AG09319 (cell line): ENCODE measurements at regions not wholly inside any gene's neighbourhood (a gene's known extent, or its start where the extent isn't known, plus 50 kb on each side); places are given as distances from the start of the nearest gene placed in this dataset.

Experiments used
- DNase-seq: peaks from one replicate; pipeline ENCODE4 v3.0.0-alpha.2; 2010; ENCODE audit warnings: low read depth; ENCODE audit errors: extremely low read depth
- TF ChIP-seq, protein P1 (sequence below): IDR thresholded peaks from 2 replicates; pipeline ENCODE4 v1.5.1; 2011; ENCODE audit warnings: low read depth, mild to moderate bottlenecking, inconsistent platforms, low read length, moderate library complexity

DNA sequence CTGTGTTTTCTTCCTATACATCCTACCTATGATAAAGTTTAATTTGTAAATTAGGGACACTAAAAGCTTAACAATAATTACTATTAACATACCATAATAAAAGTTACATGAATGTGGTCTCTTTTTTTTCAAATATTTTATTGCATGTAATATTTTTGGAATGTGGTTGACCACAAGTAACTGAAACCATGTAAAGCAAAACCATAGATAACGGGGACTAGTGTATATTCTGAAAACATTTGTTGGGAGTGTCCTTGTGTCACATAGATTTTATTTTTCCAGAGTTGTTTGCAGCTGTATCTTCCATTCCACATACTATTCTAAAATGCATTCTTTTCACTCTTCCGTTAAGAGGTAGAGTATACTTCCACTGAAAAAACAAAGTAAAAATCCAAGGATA lies 200.4 kb downstream of the KIF18A start:
- DNase-seq = no peak
- TF ChIP-seq, protein P1, sequence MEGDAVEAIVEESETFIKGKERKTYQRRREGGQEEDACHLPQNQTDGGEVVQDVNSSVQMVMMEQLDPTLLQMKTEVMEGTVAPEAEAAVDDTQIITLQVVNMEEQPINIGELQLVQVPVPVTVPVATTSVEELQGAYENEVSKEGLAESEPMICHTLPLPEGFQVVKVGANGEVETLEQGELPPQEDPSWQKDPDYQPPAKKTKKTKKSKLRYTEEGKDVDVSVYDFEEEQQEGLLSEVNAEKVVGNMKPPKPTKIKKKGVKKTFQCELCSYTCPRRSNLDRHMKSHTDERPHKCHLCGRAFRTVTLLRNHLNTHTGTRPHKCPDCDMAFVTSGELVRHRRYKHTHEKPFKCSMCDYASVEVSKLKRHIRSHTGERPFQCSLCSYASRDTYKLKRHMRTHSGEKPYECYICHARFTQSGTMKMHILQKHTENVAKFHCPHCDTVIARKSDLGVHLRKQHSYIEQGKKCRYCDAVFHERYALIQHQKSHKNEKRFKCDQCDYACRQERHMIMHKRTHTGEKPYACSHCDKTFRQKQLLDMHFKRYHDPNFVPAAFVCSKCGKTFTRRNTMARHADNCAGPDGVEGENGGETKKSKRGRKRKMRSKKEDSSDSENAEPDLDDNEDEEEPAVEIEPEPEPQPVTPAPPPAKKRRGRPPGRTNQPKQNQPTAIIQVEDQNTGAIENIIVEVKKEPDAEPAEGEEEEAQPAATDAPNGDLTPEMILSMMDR = no peak

DNA sequence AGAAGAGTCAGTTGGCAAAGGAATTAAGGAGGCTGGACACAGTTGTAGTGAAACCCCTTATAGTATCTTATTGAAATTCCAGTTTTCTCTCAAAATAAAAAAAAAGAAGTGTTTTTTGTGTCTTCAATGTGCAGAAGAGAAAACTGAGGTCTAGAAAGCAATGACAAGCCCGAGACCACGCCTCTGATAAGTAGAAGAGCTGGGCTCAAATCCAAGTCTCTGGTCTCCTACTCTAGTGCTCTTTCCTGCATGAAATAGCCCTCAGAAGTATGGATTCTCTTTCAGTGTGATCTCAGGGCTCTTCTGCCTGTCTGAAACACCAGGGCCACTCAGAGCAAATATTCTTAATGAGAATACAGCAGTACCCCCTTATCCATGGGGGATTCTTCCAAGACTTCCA lies 200.9 kb downstream of the KIF18A start:
- TF ChIP-seq, protein P1 = no peak
- no peak for DNase-seq

DNA sequence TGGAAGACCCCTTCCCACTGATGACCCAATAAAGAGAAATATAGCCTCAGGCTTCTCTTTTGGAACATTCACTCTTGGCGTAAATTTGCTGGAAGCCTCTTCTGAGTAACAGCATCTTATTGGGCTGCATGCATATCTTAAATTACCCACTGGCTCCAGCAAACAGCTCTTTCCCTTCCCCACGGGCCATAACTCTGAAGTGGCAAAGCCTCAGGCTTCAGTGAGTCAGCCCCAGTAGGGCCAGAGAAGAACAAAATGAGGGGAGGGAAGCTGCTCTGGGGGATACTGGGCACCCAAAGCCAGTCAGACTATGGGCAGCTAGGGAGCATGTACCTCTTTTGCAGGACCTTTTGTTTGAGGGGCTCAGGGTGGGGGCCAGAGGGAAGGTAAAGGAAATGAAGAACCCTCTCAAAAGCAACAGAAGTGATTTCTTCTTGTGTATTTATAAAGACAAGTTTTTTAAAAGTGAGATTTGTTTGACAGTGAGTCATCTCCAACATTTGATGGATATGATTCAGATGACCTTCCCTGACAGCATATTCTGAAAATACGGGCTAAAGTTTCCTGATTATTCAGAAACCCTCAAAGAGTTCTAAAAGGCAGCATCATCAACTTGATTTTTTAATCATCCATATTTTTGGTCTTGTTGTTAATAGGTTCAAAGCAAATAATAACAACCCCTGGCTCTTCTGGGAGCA lies 203.4 kb downstream of the KIF18A start:
- TF ChIP-seq, protein P1 = no peak
- no peak for DNase-seq

DNA sequence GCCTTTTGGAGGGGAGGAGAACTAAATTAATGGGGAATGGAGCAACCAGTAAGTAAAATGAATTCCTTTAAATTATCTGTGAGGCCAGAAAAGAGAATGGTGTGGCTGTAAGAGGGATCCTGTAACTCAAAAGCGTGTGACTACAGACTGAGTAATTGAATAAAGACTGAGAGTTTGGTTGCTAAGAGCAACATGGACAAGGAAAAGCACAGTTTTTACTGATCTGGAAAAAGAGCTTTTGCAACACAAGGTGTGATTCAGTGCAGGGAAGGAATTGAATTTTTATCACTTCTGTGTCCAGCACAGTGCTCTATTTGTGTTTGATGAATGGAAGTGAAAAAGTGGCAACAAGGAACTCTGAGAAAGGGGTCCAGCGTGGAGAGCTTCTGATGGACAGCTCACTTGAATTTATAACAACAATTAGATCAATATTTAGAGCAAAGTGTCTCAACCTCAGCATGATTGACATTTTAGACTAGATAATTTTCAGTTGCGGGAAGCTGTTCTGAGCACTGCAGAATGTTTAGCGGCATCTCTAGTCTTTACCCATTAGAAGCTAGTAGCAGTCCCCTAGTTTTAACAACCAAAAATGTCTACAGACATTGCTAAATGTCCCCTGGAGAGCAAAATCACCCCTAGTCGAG lies 202.8 kb upstream of the BDNF start:
- TF ChIP-seq, protein P1 = no peak
- DNase-seq = no peak

DNA sequence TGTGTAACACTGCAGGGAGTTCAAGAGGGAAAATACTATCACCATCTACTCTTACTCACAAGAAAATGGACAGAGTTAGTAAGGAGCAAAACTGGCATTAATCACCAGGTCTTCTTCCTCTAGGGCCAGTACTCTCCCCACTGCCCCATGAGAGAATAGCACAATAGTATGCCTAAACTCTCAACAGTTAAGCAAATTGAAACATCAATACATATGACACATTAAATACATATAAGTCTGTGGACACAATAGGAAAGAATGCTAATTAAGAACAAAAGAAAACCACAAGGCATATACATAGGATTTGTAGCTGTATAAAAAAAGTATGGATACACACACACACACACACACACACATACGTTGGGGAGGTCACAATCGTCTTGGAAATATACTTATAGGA lies 197.9 kb upstream of the BDNF start:
- no peak for DNase-seq
- TF ChIP-seq, protein P1 = no peak

DNA sequence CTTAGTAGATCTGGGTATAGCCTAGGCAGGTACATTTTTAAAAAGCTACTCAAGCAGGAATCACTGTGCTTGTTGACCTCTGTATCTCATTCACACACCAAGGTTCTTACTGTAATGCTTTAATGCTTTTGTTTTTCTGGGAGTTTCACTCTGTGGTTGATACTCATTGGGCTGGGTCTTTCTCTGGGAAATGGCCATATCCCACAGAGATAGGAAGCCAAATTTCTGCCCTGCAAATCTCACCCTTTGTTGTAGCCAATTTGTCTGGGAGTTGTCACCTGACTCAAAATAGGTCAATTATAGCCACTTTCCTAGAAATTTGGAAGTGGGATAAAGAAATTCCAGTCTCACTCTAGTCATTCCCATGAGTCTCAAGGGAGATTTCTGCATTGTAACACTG lies 195.8 kb upstream of the BDNF start:
- TF ChIP-seq, protein P1 = no peak
- no peak for DNase-seq

DNA sequence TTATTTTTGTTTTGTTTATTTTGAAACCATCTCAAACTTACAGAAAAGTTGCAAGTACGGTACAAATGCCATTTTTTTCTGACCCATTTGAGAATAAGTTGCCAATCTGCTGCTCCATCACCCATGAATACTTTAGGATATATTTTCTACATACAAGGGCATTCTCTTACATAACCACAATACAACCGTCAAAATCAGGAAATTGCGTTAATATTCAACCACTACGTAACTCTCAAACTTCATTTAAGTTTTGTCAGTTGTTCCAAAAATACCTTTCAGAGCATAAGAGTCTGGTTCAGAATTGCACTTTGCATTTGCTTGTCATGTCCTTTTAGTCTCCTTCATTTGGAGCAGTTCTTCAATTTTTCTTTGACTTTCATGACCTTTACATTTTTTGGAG lies 194.3 kb upstream of the BDNF start:
- DNase-seq = no peak
- TF ChIP-seq, protein P1 = no peak
